SK-N-SH treated with all-trans-retinoic acid at 6 μM for 48 hours (cell line): ENCODE measurements at regions not wholly inside any gene's neighbourhood (a gene's known extent, or its start where the extent isn't known, plus 50 kb on each side); places are given as distances from the start of the nearest gene placed in this dataset.

Experiments used
- ARNTL ChIP-seq: fragments of 450-650 bp; formaldehyde crosslinking; IDR thresholded peaks from 2 replicates; pipeline ENCODE4 v1.5.0; 2020; ENCODE audit warnings: low read depth, mild to moderate bottlenecking, moderate library complexity, borderline replicate concordance
- CSDC2 ChIP-seq: fragments of 250-450 bp; sonication (Bioruptor Pico); IDR thresholded peaks from 2 replicates; pipeline ENCODE4 v1.5.0; 2020; ENCODE audit warnings: mild to moderate bottlenecking, moderate library complexity
- ESRRG ChIP-seq: fragments of 250-450 bp; sonication (Bioruptor Pico); IDR thresholded peaks from 2 replicates; pipeline ENCODE4 v1.6.1; 2021; ENCODE audit warnings: mild to moderate bottlenecking
- ISL1 ChIP-seq: fragments of 250-450 bp; sonication (Bioruptor Pico); IDR thresholded peaks from 2 replicates; pipeline ENCODE4 v2.1.2; 2022; ENCODE audit warnings: mild to moderate bottlenecking, moderate library complexity
- OSR1 ChIP-seq: fragments of 250-450 bp; sonication (Bioruptor Pico); IDR thresholded peaks from 2 replicates; pipeline ENCODE4 v1.8.0; 2022; ENCODE audit warnings: moderate library complexity, mild to moderate bottlenecking, inconsistent platforms
- ZFP30 ChIP-seq: fragments of 450-650 bp; formaldehyde crosslinking; IDR thresholded peaks from 2 replicates; pipeline ENCODE4 v1.5.0; 2022; ENCODE audit warnings: mild to moderate bottlenecking, moderate library complexity
- ZNF565 ChIP-seq: fragments of 450-650 bp; formaldehyde crosslinking; conservative IDR thresholded peaks from 2 replicates; pipeline ENCODE4 v1.5.0; 2020; ENCODE audit warnings: low read depth, mild to moderate bottlenecking, moderate library complexity
- ZNF8 ChIP-seq: fragments of 450-650 bp; formaldehyde crosslinking; IDR thresholded peaks from 2 replicates; pipeline ENCODE4 v1.5.0; 2020; ENCODE audit warnings: mild to moderate bottlenecking, moderate library complexity
- TF ChIP-seq, protein P1 (sequence below): fragments of 250-450 bp; sonication (Bioruptor Pico); IDR thresholded peaks from 2 replicates; pipeline ENCODE4 v1.8.0; 2020; ENCODE audit warnings: mild to moderate bottlenecking, moderate library complexity, borderline replicate concordance
- TF ChIP-seq, protein P2 (sequence below): fragments of 250-450 bp; sonication (Bioruptor Pico); IDR thresholded peaks from 2 replicates; pipeline ENCODE4 v1.5.1; 2020; ENCODE audit warnings: low read depth, mild to moderate bottlenecking, moderate library complexity
- TF ChIP-seq, protein P3 (sequence below): fragments of 250-450 bp; sonication (Bioruptor Pico); IDR thresholded peaks from 2 replicates; pipeline ENCODE4 v1.8.0; 2021; ENCODE audit warnings: low read depth, mild to moderate bottlenecking, moderate library complexity, borderline replicate concordance

DNA sequence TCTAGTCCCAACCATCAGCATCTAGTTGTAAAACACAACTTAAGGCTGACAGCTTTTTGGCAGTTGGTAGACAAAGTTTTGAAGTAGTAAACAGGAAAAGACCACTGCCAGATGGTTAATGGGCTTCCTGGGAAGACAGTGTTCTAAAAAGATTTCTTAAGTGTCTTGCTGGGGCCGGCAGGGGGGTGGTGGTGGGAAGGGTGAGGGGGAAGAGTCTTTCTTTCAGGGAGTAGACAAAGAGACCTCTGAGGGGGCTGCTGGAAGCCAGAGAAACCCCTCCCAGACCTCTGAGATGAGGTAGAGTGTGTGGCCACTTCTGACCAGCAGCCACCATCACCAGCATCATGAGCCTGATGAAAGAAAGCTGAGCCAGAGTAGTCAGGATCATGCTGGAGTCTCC is 784.9 kb downstream of the TENT5A start:
- TF ChIP-seq ARNTL (CRISPR knock-in tag) (no peak), ZFP30 (CRISPR knock-in tag) (no peak), ZNF565 (CRISPR knock-in tag) (no peak), ZNF8 (CRISPR knock-in tag) (no peak), OSR1 (CRISPR knock-in tag) (no peak), CSDC2 (CRISPR knock-in tag) (no peak), ESRRG (CRISPR knock-in tag) (no peak), ISL1 (CRISPR knock-in tag) (no peak)
- TF ChIP-seq, protein P1, sequence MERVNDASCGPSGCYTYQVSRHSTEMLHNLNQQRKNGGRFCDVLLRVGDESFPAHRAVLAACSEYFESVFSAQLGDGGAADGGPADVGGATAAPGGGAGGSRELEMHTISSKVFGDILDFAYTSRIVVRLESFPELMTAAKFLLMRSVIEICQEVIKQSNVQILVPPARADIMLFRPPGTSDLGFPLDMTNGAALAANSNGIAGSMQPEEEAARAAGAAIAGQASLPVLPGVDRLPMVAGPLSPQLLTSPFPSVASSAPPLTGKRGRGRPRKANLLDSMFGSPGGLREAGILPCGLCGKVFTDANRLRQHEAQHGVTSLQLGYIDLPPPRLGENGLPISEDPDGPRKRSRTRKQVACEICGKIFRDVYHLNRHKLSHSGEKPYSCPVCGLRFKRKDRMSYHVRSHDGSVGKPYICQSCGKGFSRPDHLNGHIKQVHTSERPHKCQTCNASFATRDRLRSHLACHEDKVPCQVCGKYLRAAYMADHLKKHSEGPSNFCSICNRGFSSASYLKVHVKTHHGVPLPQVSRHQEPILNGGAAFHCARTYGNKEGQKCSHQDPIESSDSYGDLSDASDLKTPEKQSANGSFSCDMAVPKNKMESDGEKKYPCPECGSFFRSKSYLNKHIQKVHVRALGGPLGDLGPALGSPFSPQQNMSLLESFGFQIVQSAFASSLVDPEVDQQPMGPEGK (CRISPR knock-in tag): no peak
- TF ChIP-seq, protein P2, sequence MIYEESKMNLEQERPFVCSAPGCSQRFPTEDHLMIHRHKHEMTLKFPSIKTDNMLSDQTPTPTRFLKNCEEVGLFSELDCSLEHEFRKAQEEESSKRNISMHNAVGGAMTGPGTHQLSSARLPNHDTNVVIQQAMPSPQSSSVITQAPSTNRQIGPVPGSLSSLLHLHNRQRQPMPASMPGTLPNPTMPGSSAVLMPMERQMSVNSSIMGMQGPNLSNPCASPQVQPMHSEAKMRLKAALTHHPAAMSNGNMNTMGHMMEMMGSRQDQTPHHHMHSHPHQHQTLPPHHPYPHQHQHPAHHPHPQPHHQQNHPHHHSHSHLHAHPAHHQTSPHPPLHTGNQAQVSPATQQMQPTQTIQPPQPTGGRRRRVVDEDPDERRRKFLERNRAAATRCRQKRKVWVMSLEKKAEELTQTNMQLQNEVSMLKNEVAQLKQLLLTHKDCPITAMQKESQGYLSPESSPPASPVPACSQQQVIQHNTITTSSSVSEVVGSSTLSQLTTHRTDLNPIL (CRISPR knock-in tag): no peak
- TF ChIP-seq, protein P3, sequence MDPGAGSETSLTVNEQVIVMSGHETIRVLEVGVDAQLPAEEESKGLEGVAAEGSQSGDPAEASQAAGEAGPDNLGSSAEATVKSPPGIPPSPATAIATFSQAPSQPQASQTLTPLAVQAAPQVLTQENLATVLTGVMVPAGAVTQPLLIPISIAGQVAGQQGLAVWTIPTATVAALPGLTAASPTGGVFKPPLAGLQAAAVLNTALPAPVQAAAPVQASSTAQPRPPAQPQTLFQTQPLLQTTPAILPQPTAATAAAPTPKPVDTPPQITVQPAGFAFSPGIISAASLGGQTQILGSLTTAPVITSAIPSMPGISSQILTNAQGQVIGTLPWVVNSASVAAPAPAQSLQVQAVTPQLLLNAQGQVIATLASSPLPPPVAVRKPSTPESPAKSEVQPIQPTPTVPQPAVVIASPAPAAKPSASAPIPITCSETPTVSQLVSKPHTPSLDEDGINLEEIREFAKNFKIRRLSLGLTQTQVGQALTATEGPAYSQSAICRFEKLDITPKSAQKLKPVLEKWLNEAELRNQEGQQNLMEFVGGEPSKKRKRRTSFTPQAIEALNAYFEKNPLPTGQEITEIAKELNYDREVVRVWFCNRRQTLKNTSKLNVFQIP (CRISPR knock-in tag): no peak
